CD4-positive, alpha-beta memory T cell (primary cell): ENCODE measurements at regions not wholly inside any gene's neighbourhood (a gene's known extent, or its start where the extent isn't known, plus 50 kb on each side); places are given as distances from the start of the nearest gene placed in this dataset.
"Not testable (repeated sequence)": the region's sequence is repeated elsewhere in the genome, so short reads cannot be mapped to it uniquely, and the experiment has no call there.

Source experiments
- CTCF ChIA-PET: fragments of 350-600 bp; sonication (Branson Sonifier 250); formaldehyde crosslinking; loops from one replicate; lab custom pipeline; 2021; ENCODE audit warnings: inconsistent platforms; ENCODE audit not compliant: partially characterized antibody; lab: Charles Lee
- POLR2A ChIA-PET: fragments of 350-600 bp; sonication (Branson Sonifier 250); formaldehyde crosslinking; loops from one replicate; lab custom pipeline; 2021; ENCODE audit not compliant: partially characterized antibody; lab: Charles Lee
- DNase-seq, 5 donors: peaks; one replicate each; pipeline versions ENCODE4 v3.0.0 to v3.0.0-alpha.2; 2020 to 2022; ENCODE audit warnings: mixed read lengths in 1 of 5
- H3K27ac ChIP-seq: one replicate; pipeline ENCODE4 v1.7.0; 2013; ENCODE audit warnings: low read depth, low read length
- H3K27me3 ChIP-seq: 2 replicates; pipeline ENCODE4 v1.7.0; 2013; ENCODE audit warnings: mild to moderate bottlenecking, low read length, moderate library complexity; ENCODE audit not compliant: insufficient read depth
- H3K36me3 ChIP-seq: 2 replicates; pipeline ENCODE4 v1.7.0; 2013; ENCODE audit warnings: mild to moderate bottlenecking, low read length, moderate library complexity; ENCODE audit not compliant: insufficient read depth
- H3K4me1 ChIP-seq: 2 replicates; pipeline ENCODE4 v1.7.0; 2013; ENCODE audit warnings: mild to moderate bottlenecking, low read length, moderate library complexity; ENCODE audit not compliant: insufficient read depth
- H3K4me3 ChIP-seq, 2 donors: one replicate each; pipeline ENCODE4 v1.7.0; 2013; ENCODE audit warnings: low read length in 2 of 2, mild to moderate bottlenecking in 1 of 2
- H3K9me3 ChIP-seq, 2 donors: one replicate each; pipeline ENCODE4 v1.7.0; 2013; ENCODE audit warnings: low read length in 2 of 2, control low read depth in 1 of 2; ENCODE audit not compliant: control insufficient read depth in 1 of 2
- H3K27ac Mint-ChIP-seq, 7 donors: one replicate each; pipeline ENCODE4 v1.8.0; 2020 to 2021; ENCODE audit warnings: mixed read lengths in 7 of 7, mild to moderate bottlenecking in 6 of 7, inconsistent platforms in 3 of 7, moderate library complexity in 3 of 7
- H3K27me3 Mint-ChIP-seq, 2 donors: one replicate each; pipeline ENCODE4 v1.8.0; 2020 to 2021; ENCODE audit warnings: mixed read lengths in 2 of 2
- H3K36me3 Mint-ChIP-seq, 2 donors: one replicate each; pipeline ENCODE4 v1.8.0; 2020 to 2021; ENCODE audit warnings: mixed read lengths in 2 of 2, inconsistent platforms in 1 of 2, mild to moderate bottlenecking in 1 of 2
- H3K4me1 Mint-ChIP-seq, 4 donors: one replicate each; pipeline ENCODE4 v1.8.0; 2020 to 2021; ENCODE audit warnings: mixed read lengths in 4 of 4, mild to moderate bottlenecking in 1 of 4
- H3K4me3 Mint-ChIP-seq, 8 donors: one replicate each; pipeline ENCODE4 v1.8.0; 2020 to 2021; ENCODE audit warnings: mixed read lengths in 8 of 8, mild to moderate bottlenecking in 7 of 8, moderate library complexity in 6 of 8, inconsistent platforms in 3 of 8
- H3K9me3 Mint-ChIP-seq, 8 donors: one replicate each; pipeline ENCODE4 v1.8.0; 2020 to 2021; ENCODE audit warnings: mixed read lengths in 8 of 8, mild to moderate bottlenecking in 5 of 8, inconsistent platforms in 3 of 8, moderate library complexity in 1 of 8
- intact Hi-C: fragments of 100-400 bp; cut with micrococcal nuclease; formaldehyde crosslinking; loops from one replicate; pipeline ENCODE4 v1.15.1; 2023

- Mint-ChIP-seq H3K4me1 (no peaks in the 10 kb centered on the region), H3K27ac (no peak overlapping the region)
- intact Hi-C loops: no loop called here
Observed at GRCh38 chr12:97640826-97641225, 178.2 kb downstream of the RMST start.

GRCh38 chr12:97642911-97643310, 180.3 kb downstream of the RMST start:
- Histone ChIP-seq H3K36me3 (no peaks in the 10 kb centered on the region), H3K4me3 (no peak overlapping the region), H3K27ac (no peak overlapping the region), H3K27me3 (no peaks in the 10 kb centered on the region), H3K9me3 (no peaks in the 10 kb centered on the region), H3K4me1 (no peaks in the 10 kb centered on the region)
- Mint-ChIP-seq H3K4me3 (no peak overlapping the region), H3K9me3 (peaks cover 0 to 4% (median 0%) of the 10 kb centered on the region in 8 donors), H3K27me3 (no peaks in the 10 kb centered on the region), H3K36me3 (no peaks in the 10 kb centered on the region), H3K4me1 (no peaks in the 10 kb centered on the region), H3K27ac (no peak overlapping the region)
- ChIA-PET POLR2A (no interaction called here), CTCF (no interaction called here)
- intact Hi-C loops: no loop called here
- no peak for DNase-seq

More at GRCh38 chr12:97640826-97641225, 178.2 kb downstream of the RMST start:
- H3K27me3 ChIP-seq: no peaks in the 10 kb centered on the region
- H3K36me3 ChIP-seq: no peaks in the 10 kb centered on the region
- H3K4me3 Mint-ChIP-seq: no peak overlapping the region
- H3K4me1 ChIP-seq: no peaks in the 10 kb centered on the region
- peaks cover 0 to 4% (median 0%) of the 10 kb centered on the region in 8 donors for H3K9me3 Mint-ChIP-seq
- no peak overlapping the region for H3K4me3 ChIP-seq
- POLR2A ChIA-PET: no interaction called here
- no peaks in the 10 kb centered on the region for H3K36me3 Mint-ChIP-seq
- H3K27me3 Mint-ChIP-seq: no peaks in the 10 kb centered on the region
- H3K9me3 ChIP-seq: no peaks in the 10 kb centered on the region
- CTCF ChIA-PET: no interaction called here
- no peak for DNase-seq
- no peak overlapping the region for H3K27ac ChIP-seq

GRCh38 chr12:97643924-97644323, 181.3 kb downstream of the RMST start:
- Histone ChIP-seq H3K4me1 (no peaks in the 10 kb centered on the region), H3K4me3 (no peak overlapping the region), H3K36me3 (no peaks in the 10 kb centered on the region), H3K9me3 (no peaks in the 10 kb centered on the region), H3K27ac (no peak overlapping the region), H3K27me3 (no peaks in the 10 kb centered on the region)
- DNase-seq: no peak
- intact Hi-C loops: no loop called here
- Mint-ChIP-seq H3K27me3 (no peaks in the 10 kb centered on the region), H3K4me3 (no peak overlapping the region), H3K36me3 (no peaks in the 10 kb centered on the region), H3K27ac (no peak overlapping the region), H3K4me1 (no peaks in the 10 kb centered on the region), H3K9me3 (peaks cover 0 to 4% (median 0%) of the 10 kb centered on the region in 8 donors)
- ChIA-PET POLR2A (no interaction called here), CTCF (no interaction called here)

GRCh38 chr12:97645726-97646125, 183.1 kb downstream of the RMST start:
- no peaks in the 10 kb centered on the region for H3K36me3 Mint-ChIP-seq
- CTCF ChIA-PET: no interaction called here
- no peaks in the 10 kb centered on the region for H3K36me3 ChIP-seq
- DNase-seq: no peak
- H3K4me3 Mint-ChIP-seq: no peak overlapping the region
- no peak overlapping the region for H3K4me3 ChIP-seq
- no peaks in the 10 kb centered on the region for H3K9me3 ChIP-seq
- H3K4me1 ChIP-seq: no peaks in the 10 kb centered on the region
- POLR2A ChIA-PET: no interaction called here
- peaks cover 0 to 7% (median 0%) of the 10 kb centered on the region in 8 donors for H3K9me3 Mint-ChIP-seq
- H3K4me1 Mint-ChIP-seq: no peaks in the 10 kb centered on the region
- no peaks in the 10 kb centered on the region for H3K27me3 ChIP-seq
- intact Hi-C loops: no loop called here
- H3K27ac Mint-ChIP-seq: no peak overlapping the region
- no peaks in the 10 kb centered on the region for H3K27me3 Mint-ChIP-seq
- H3K27ac ChIP-seq: no peak overlapping the region

- Histone ChIP-seq H3K27me3 (no peaks in the 10 kb centered on the region), H3K9me3 (no peaks in the 10 kb centered on the region), H3K4me3 (no peak overlapping the region), H3K36me3 (no peaks in the 10 kb centered on the region), H3K27ac (no peak overlapping the region), H3K4me1 (no peaks in the 10 kb centered on the region)
- ChIA-PET CTCF (no interaction called here), POLR2A (no interaction called here)
- Mint-ChIP-seq H3K27ac (no peak overlapping the region), H3K36me3 (no peaks in the 10 kb centered on the region), H3K27me3 (no peaks in the 10 kb centered on the region), H3K4me1 (no peaks in the 10 kb centered on the region), H3K4me3 (no peak overlapping the region), H3K9me3 (peaks cover 0 to 7% (median 0%) of the 10 kb centered on the region in 8 donors)
- no peak for DNase-seq
- intact Hi-C loops: no loop called here
Observed at GRCh38 chr12:97647142-97647541, 184.5 kb downstream of the RMST start.

- Mint-ChIP-seq H3K27me3 (no peaks in the 10 kb centered on the region), H3K4me3 (no peak overlapping the region), H3K27ac (no peak overlapping the region), H3K36me3 (no peaks in the 10 kb centered on the region), H3K9me3 (peaks cover 0 to 4% (median 0%) of the 10 kb centered on the region in 8 donors), H3K4me1 (no peaks in the 10 kb centered on the region)
- ChIA-PET CTCF (no interaction called here), POLR2A (no interaction called here)
- no peaks in the 10 kb centered on the region for H3K4me1 ChIP-seq
- H3K27ac ChIP-seq: no peak overlapping the region
- no peaks in the 10 kb centered on the region for H3K9me3 ChIP-seq
- no peak for DNase-seq
- intact Hi-C loops: no loop called here
- H3K27me3 ChIP-seq: no peaks in the 10 kb centered on the region
- H3K36me3 ChIP-seq: no peaks in the 10 kb centered on the region
- H3K4me3 ChIP-seq: no peak overlapping the region
Observed at GRCh38 chr12:97650242-97650641, 187.6 kb downstream of the RMST start.

GRCh38 chr12:97656548-97656947, 193.9 kb downstream of the RMST start:
- H3K4me1 ChIP-seq, H3K4me1 Mint-ChIP-seq, H3K4me3 ChIP-seq, intact Hi-C loops, DNase-seq, H3K9me3 ChIP-seq, H3K27me3 Mint-ChIP-seq, H3K27ac ChIP-seq, H3K36me3 ChIP-seq, H3K4me3 Mint-ChIP-seq, POLR2A ChIA-PET, H3K36me3 Mint-ChIP-seq, H3K27me3 ChIP-seq, CTCF ChIA-PET: not testable (repeated sequence)
- Mint-ChIP-seq H3K9me3 (peaks cover 0 to 11% (median 0%) of the 10 kb centered on the region in 8 donors), H3K27ac (peak overlapping the region in 1 of 7 donors; percentile 13)
